ENCODE measurements at regions not wholly inside any gene's neighbourhood (a gene's known extent, or its start where the extent isn't known, plus 50 kb on each side); places are given as distances from the start of the nearest gene placed in this dataset.

DNA sequence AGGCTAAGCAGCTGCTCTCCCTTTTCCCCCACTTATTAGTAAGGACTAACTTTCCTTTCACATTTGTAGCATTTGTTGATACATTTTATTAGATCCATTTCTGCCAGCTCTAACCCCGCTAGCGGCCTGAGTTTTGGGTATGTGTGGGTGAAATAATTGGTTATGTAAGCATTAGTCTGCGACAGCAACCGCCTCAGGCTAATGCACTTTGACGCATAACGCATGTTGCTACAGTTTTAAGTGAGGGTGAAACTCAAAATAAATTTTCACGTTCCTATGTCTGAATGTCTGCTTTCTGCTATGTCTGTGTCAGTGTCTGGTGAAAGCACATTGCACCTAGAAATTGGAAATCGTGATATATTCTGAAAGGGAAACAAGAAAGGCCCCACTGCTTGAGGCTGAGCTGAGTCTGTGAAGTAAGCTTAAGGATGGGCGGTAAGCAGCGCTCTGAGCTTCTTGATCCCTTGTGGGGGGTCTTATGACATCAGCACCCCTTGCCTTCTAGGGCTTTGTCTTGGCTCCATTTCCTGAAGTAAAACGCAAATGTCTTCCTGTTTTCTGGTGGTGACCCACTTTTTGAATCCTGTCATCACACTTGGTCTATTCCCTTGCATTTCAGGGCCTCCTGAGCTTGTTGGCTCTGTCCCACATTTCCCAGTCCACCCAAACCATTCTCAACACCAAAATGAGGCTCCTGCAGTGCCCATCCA is 648.3 kb upstream of the ARGLU1 start:
- TF ChIP-seq SP1 (CRISPR knock-in tag; IDR thresholded peaks at IDR 0.05) (no peak), XRCC5 (IDR thresholded peaks at IDR 0.05; ENCODE audit: low read depth, low read length) (no peak), EHMT2 (IDR thresholded peaks at IDR 0.05) (no peak), RAD21 (CRISPR knock-in tag; conservative IDR thresholded peaks at IDR 0.05 in 1 of 2, IDR thresholded peaks at IDR 0.05 in 1 of 2) (no peak), ZNF589 (CRISPR knock-in tag; IDR thresholded peaks at IDR 0.05; ENCODE audit: low read depth) (no peak), MEIS2 (IDR thresholded peaks at IDR 0.05; ENCODE audit: partially characterized antibody) (no peak), ZFPM2 (CRISPR knock-in tag; IDR thresholded peaks at IDR 0.05) (no peak), SNRNP70 (optimal IDR thresholded peaks at IDR 0.05; ENCODE audit: low read depth, low read length) (no peak), ETV6 (IDR thresholded peaks at IDR 0.05; ENCODE audit: borderline replicate concordance in 1 of 2, low read depth in 2 of 2, low read length in 1 of 2) (no peak), ETV6 (CRISPR knock-in tag; IDR thresholded peaks at IDR 0.05; ENCODE audit: borderline replicate concordance) (no peak), ZNF280B (CRISPR knock-in tag; IDR thresholded peaks at IDR 0.05) (no peak)
- TF ChIP-seq, protein P1, sequence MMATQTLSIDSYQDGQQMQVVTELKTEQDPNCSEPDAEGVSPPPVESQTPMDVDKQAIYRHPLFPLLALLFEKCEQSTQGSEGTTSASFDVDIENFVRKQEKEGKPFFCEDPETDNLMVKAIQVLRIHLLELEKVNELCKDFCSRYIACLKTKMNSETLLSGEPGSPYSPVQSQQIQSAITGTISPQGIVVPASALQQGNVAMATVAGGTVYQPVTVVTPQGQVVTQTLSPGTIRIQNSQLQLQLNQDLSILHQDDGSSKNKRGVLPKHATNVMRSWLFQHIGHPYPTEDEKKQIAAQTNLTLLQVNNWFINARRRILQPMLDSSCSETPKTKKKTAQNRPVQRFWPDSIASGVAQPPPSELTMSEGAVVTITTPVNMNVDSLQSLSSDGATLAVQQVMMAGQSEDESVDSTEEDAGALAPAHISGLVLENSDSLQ (IDR thresholded peaks at IDR 0.05): no peak

All from K562 (cell line).